WERI-Rb-1 (cell line): ENCODE measurements at regions not wholly inside any gene's neighbourhood (a gene's known extent, or its start where the extent isn't known, plus 50 kb on each side); places are given as distances from the start of the nearest gene placed in this dataset.

ENCODE experiments used
- DNase-seq: peaks from one replicate; pipeline ENCODE4 v3.0.0-alpha.2; 2020
- H3K27ac ChIP-seq: fragments of 250-450 bp; sonication (Bioruptor Pico); 2 replicates; pipeline ENCODE4 v1.5.1; 2020; ENCODE audit warnings: mild to moderate bottlenecking, moderate library complexity
- H3K27me3 ChIP-seq: fragments of 250-450 bp; sonication (Bioruptor Pico); 2 replicates; pipeline ENCODE4 v1.5.1; 2021; ENCODE audit warnings: mild to moderate bottlenecking, low read depth, moderate library complexity; ENCODE audit not compliant: insufficient read depth, severe bottlenecking
- H3K36me3 ChIP-seq: fragments of 250-450 bp; sonication (Bioruptor Pico); 2 replicates; pipeline ENCODE4 v1.5.1; 2020; ENCODE audit warnings: mild to moderate bottlenecking, moderate library complexity
- H3K4me3 ChIP-seq: 2 replicates; pipeline ENCODE4 v1.5.1; 2011; ENCODE audit warnings: low read depth, mild to moderate bottlenecking, control low read depth, low read length
- H3K9me3 ChIP-seq: fragments of 250-450 bp; sonication (Bioruptor Pico); 2 replicates; pipeline ENCODE4 v1.5.1; 2021; ENCODE audit warnings: mild to moderate bottlenecking, moderate library complexity; ENCODE audit not compliant: severe bottlenecking
- CTCF ChIP-seq: IDR thresholded peaks from 2 replicates; pipeline ENCODE4 v1.5.1; 2011; ENCODE audit warnings: low read depth, mild to moderate bottlenecking, control low read depth, inconsistent platforms, low read length

GRCh38 chrX:40167233-40167849 lies 69.6 kb upstream of the BCOR start:
- peaks cover 79% of the 10 kb centered on the region for H3K27me3 ChIP-seq
- H3K4me3 ChIP-seq = peak overlapping the region; percentile 31
- DNase-seq = no peak
- no peaks in the 10 kb centered on the region for H3K36me3 ChIP-seq
- peak overlapping the region; percentile 89 for H3K27ac ChIP-seq
- no peaks in the 10 kb centered on the region for H3K9me3 ChIP-seq
- no peak for TF ChIP-seq CTCF

GRCh38 chrX:40166582-40166981 lies 68.8 kb upstream of the BCOR start:
- H3K4me3 ChIP-seq = no peak overlapping the region
- peak overlapping the region; percentile 89 for H3K27ac ChIP-seq
- TF ChIP-seq CTCF = no peak
- no peaks in the 10 kb centered on the region for H3K36me3 ChIP-seq
- no peaks in the 10 kb centered on the region for H3K9me3 ChIP-seq
- peaks cover 79% of the 10 kb centered on the region for H3K27me3 ChIP-seq
- peak; percentile 74 for DNase-seq

GRCh38 chrX:40165861-40166260 lies 68.1 kb upstream of the BCOR start:
- DNase-seq = no peak
- Histone ChIP-seq H3K36me3 (no peaks in the 10 kb centered on the region), H3K9me3 (no peaks in the 10 kb centered on the region), H3K27ac (peak overlapping the region; percentile 89), H3K27me3 (peaks cover 72% of the 10 kb centered on the region), H3K4me3 (no peak overlapping the region)
- TF ChIP-seq CTCF = no peak

GRCh38 chrX:40165206-40165605 lies 67.4 kb upstream of the BCOR start:
- Histone ChIP-seq H3K9me3 (no peaks in the 10 kb centered on the region), H3K36me3 (no peaks in the 10 kb centered on the region), H3K27ac (no peak overlapping the region), H3K27me3 (peaks cover 66% of the 10 kb centered on the region), H3K4me3 (no peak overlapping the region)
- no peak for DNase-seq
- no peak for TF ChIP-seq CTCF

GRCh38 chrX:40164751-40165150 lies 67.0 kb upstream of the BCOR start:
- no peaks in the 10 kb centered on the region for H3K9me3 ChIP-seq

More at GRCh38 chrX:40164751-40165150, 67.0 kb upstream of the BCOR start:
- Histone ChIP-seq H3K27me3 (peaks cover 61% of the 10 kb centered on the region), H3K4me3 (no peak overlapping the region), H3K27ac (no peak overlapping the region), H3K36me3 (no peaks in the 10 kb centered on the region)
- DNase-seq = no peak
- no peak for TF ChIP-seq CTCF
